GM19043 (cell line): ENCODE measurements at regions not wholly inside any gene's neighbourhood (a gene's known extent, or its start where the extent isn't known, plus 50 kb on each side); places are given as distances from the start of the nearest gene placed in this dataset.

ENCODE experiments used
- ATAC-seq: cut with Tn5 transposase; IDR thresholded peaks from one replicate; pipeline ENCODE4 v1.9.1; 2021; ENCODE audit warnings: low read depth; ENCODE audit not compliant: unreplicated experiment

GRCh38 chr12:13273097-13273496 is 76.6 kb downstream of the EMP1 start:
- no peak for ATAC-seq

GRCh38 chr12:13270817-13271216 is 74.3 kb downstream of the EMP1 start:
- no peak for ATAC-seq
